ENCODE measurements at regions not wholly inside any gene's neighbourhood (a gene's known extent, or its start where the extent isn't known, plus 50 kb on each side); places are given as distances from the start of the nearest gene placed in this dataset.
A peak's percentile ranks its signal among the peaks of the same experiment; 100 is the strongest.
"Not testable (repeated sequence)": the region's sequence is repeated elsewhere in the genome, so short reads cannot be mapped to it uniquely, and the experiment has no call there.

- DNase-seq (ENCODE audit: low spot score), result no peak
Observed at GRCh38 chr7:132030086-132030568, 473.7 kb upstream of the PODXL start.

DNA sequence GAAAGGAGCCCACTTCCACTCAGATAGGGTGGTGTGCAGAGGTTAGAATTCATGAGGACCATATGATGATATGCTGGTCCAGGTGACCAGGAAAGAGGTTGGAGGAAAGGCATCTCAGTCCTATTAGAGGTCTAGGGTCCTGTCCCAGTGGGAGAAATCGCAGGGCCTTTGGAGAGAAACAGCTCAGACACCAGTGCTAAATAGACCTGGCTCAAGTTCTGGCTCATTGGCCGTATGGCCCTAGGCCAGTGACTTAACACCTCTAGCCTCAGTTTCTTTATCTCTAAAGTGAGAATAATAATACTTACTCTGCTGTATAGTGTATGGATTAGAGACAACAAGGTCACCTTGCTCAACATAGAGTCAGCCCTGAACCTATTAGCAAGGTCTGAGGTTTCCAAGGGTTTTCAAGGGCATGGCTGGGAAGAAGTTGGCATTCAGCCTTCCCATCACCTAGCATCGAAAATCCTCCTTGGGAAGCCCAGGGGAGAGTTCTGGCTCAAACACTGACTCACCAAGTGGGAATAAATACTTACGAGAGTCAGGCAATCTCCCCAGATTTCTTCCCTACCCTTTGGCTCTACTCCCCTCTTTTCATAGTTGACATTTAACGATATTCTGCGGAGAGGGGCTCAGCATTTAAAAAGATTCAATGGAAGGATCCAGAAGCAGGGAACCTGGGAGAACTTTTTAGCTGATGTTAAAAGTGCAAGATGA lies 473.1 kb upstream of the PODXL start:
- no peak for DNase-seq (ENCODE audit: low spot score)

DNA sequence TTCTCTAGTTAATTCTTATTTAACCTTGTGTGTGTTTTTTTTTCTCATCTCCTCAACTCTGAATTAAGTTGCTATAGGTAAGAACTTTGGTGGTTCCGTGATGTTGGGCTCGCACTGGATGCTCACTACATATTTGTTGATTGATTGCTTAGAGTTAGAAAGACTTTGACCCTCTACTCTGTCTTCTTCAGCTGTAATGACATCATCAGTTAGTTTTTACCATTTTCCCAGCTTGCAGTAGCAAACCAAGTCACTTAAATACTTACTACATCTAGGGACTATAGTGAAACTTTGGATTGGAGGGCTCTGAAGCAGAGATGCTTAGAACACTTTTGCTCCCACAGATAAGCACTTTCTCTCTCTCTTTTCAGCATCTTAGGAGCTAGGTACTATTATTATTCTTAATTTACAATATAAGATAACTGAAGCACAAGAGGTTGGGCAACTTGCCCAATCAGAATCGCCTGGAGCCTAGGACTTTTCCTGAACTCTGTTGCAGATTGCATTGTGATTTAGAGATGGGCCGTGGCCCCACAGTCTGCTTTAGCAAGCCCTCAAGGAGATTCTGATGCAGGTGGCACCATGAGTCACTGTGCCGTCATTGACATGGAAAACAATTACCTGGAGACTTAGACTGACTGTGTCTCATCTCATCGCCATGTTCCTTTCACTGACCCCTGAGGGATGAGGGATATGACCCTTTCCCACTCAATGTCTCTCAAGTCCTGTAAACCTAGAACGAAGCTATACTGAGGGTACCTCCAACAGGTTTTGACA lies 471.9 kb upstream of the PODXL start:
- DNase-seq (ENCODE audit: low spot score), result no peak

DNA sequence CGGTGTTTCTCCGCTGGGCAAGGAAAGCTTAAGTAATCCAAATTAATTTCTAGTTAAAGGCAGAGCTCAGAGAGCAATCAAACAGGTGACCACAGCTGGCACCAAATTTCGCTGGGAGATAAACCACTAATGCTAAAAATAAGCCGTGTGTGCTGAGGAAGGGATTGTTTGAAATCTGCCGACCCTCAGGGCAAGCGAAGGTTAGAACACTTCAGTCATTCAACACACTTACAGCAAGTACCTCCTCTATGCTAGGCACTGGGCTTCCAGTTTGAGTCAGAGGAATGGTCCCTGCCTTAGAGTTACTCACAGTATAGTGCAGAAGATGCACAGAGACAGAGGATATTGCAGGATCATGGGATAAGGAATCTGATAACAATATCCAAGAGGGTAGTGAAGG lies 467.9 kb upstream of the PODXL start:
- no peak for DNase-seq (ENCODE audit: low spot score)

DNA sequence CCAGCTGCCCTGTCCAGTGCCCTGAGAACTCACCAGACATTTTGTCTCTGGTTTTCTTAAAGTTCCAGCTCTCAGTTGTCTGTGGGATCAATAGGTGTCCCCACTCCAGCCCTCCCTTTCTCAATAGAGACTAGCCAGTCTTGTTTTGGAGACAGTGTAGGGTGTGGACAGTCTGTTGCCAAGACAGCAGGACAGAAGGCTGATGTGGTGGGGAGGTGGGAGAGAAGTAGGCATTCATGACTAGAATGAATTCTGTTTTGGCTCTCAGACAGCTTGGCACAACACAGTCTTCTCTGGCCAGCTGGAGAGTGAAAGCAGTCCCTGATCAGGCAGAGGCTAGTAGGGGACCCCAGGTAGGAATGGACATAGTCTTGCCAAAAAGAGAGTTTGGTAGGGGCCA lies 467.0 kb upstream of the PODXL start:
- no peak for DNase-seq (ENCODE audit: low spot score)

GRCh38 chr7:132022188-132022587 lies 465.8 kb upstream of the PODXL start:
- peak; percentile 17 for DNase-seq (ENCODE audit: low spot score)

DNA sequence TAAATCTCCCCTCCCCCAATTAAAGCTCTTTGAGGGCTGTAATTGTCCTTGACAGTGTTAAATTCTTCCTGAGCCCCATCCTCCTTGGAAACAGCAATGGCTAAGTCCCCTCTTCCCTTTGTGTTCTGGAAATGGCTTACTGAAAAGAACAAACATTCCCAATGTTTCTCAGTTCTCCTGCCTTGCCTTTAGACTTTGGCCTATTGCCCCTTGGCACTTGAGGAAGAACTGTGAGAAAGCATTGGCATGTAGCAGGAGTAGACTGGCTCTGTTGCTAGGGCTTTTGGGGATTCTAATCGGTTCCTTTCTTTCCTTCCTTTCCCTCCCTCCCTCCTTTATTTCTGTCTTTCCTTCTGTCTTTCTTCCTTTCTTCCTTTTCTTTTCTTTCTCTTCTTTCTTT lies 463.3 kb upstream of the PODXL start:
- no peak for DNase-seq (ENCODE audit: low spot score)

- DNase-seq (ENCODE audit: low spot score), result no peak
Observed at GRCh38 chr7:132009778-132010177, 453.4 kb upstream of the PODXL start.

- no peak for DNase-seq (ENCODE audit: low spot score)
Observed at GRCh38 chr7:132004529-132004928, 448.1 kb upstream of the PODXL start.

GRCh38 chr7:132002343-132002968 lies 446.0 kb upstream of the PODXL start:
- no peak for DNase-seq (ENCODE audit: low spot score)

DNA sequence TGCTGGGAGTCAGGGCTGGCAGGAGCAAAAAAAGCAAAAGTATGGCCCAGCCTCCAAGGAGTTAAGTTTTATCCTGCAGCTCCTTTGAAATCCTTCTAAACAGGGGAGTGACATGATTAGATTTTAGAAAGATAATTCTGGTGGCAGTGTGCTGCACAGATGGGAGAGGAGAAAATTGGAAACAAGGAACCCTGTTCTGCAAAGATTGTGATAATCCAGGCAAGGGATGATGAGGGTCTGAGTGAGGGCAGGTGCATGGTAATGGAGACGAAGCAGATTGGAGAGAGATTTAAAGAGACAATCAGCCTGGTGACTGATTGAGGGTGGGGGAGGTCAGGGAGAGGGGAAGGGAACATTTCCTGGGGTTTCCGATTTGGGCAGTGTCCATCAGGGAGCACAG lies 444.7 kb upstream of the PODXL start:
- DNase-seq (ENCODE audit: low spot score), result no peak

DNA sequence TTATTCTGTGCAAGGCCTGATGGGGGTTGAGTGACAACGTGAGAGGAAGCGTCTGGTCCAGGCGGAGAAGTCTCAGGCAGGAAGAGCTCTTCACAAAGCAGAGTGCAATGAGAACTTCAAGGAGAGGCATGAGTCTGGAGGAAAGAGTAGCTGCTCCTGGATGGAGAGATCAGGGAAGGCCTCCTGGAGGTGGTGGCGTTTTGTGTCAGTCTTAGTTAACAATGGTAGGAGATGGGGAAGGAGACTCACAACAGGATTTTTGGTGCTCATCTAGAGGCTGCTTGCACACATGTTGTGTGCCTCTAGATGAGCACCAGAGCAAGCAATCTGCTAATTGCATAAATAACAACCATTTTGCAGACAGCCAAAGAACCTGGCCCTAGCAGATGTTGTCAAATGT lies 442.8 kb upstream of the PODXL start:
- DNase-seq (ENCODE audit: low spot score), result no peak

- no peak for DNase-seq (ENCODE audit: low spot score)
Observed at GRCh38 chr7:131995324-131995723, 438.9 kb upstream of the PODXL start.

GRCh38 chr7:131981069-131981468 lies 424.6 kb upstream of the PODXL start:
- not testable (repeated sequence) for DNase-seq (ENCODE audit: low spot score)

GRCh38 chr7:131978118-131978517 lies 421.7 kb upstream of the PODXL start:
- not testable (repeated sequence) for DNase-seq (ENCODE audit: low spot score)

DNA sequence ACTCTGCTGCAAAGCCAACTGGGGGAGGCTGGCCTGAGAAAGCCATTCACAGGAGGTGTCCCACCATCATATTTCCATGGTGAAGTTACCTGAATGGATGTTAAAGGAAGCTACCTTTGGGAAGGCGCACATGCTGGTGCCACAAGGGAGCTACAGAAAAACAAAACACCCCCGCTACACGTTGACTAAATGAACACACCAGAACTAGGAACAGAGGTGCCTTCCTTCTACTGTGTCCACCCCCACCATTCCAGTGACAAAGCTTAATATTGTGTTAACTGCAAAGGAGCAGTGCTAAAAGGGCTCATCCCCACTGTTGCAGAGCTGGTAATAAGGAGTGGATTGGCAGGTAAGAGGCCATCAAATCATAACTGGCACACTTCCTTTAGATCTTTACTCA lies 420.0 kb upstream of the PODXL start:
- no peak for DNase-seq (ENCODE audit: low spot score)

DNA sequence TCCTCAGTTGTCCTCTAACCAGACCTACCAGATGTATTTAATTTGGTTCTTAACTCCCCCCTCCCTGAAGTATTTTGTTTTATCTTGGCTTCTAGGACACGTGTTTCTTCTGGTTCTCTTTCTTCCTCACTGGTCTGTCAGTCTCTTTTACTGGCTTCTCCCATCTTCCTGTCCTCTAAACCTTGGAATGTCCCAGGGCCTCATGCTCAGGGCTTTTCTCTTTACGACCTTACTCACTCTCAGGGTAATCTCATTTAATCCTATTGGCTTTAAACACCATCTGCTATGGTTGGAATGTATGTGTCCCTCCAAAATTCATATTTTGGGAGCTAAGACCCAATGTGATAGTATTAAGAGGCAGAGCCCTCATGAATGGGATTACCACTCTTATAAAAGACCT lies 418.2 kb upstream of the PODXL start:
- no peak for DNase-seq (ENCODE audit: low spot score)

DNA sequence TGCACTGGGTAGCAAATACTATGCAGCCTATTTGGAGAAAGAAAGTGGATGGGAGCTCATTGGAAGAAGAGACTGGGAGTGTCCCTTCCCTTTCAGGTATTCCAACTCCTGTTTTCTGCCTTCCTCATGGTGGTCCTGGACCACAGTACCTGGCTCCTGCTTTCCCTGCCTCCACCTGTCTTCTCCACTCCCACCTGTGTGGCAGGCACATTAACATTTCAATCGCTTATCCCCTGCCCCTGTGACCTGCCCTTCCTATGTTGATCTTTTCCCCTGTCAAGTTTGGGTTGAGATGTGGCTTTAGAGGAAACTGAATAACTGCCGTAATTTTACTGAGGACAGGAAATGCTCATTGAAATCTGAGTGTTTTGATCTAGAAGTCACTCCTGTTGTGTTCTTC lies 415.8 kb upstream of the PODXL start:
- no peak for DNase-seq (ENCODE audit: low spot score)

DNA sequence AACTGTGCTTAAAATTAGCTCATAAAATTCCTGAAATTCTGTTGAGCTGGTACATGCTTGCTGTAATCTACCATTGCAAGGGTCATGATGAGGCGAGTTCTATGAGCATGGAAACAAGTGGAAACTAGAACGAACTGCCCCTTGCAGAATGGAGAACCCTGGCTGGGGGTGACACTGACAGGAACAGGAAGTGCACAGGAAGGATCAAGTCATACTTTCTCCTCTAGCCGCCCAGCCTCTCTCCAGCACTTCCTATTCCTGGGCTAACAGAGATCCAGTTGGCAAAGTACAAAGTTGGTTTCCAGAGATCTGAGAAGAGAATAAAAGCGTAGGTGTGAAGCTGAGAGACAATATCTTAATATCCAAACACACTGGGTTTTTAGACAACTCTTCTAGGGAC lies 414.2 kb upstream of the PODXL start:
- DNase-seq (ENCODE audit: low spot score), result no peak

DNA sequence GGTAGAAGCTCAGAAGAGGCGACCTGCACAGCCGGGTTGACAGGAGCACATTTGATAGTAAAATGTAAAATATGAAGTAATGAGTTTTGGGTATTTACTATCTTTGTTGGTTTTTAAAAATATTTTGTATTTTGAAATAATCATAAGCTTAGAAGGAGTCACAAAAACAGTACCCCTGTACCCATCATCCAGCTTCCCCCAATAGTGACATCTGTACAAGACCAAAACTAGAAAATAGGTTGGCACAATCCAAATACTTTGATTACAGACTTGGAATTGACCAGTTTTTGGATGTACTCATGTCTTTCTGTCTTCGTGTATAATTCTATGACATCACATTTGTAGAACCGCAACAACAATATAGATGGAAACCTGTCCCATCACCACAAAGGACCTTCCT lies 413.1 kb upstream of the PODXL start:
- no peak for DNase-seq (ENCODE audit: low spot score)

DNA sequence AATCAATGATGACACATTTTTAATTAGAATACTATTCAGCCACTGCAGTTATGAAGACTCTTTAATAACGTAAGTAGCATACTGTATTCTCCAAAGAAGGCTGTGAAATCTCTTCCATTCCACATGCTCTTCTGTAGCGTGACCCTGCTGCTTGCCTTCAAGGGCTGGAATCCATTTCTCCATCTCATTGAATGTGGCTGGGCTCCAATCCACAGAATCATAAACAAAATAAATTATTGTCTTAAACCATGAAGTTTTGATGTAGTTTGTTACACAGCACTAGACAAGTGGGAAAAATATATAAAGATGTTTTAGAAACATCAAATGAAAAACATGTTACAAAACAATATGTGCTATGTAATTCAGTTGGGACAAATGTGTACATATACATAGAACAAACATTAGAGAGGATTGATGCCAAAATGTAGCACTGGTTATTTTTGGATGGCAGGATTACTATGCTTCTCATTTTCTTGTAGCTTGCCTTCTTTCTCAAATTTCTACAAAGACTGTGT lies 410.8 kb upstream of the PODXL start:
- DNase-seq (ENCODE audit: low spot score), result no peak

DNA sequence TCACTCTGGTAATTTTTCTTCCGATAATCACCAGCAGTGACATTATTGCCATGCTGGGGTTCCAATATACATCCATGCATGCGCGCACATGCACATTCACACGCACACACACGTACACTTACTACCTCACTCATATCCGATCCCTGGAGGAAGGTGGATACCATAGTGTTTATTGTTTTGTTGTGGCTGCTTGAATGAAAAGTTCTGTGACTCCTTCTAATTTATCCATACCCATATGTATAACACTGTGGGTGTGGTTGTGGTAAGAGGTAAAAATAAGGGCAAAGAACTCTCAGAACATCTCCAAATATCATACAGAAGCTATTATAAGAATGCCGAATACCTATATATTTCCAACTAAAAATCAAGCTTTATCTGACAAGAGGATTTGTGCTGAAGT lies 407.8 kb upstream of the PODXL start:
- DNase-seq (ENCODE audit: low spot score), result no peak

Measured in NAMALWA (cell line).